HL-60 (cell line): ENCODE measurements at regions not wholly inside any gene's neighbourhood (a gene's known extent, or its start where the extent isn't known, plus 50 kb on each side); places are given as distances from the start of the nearest gene placed in this dataset.

Experiments used
- DNase-seq, 2 experiments: peaks; one replicate each; pipeline ENCODE4 v3.0.0-alpha.2; 2010 to 2020; ENCODE audit warnings: low read depth in 1 of 2, low spot score in 1 of 2
- H3K27ac ChIP-seq: fragments of 250-450 bp; sonication (Bioruptor Pico); replicated peaks from 2 replicates; pipeline ENCODE4 v1.5.1; 2020; ENCODE audit warnings: mild to moderate bottlenecking, moderate library complexity
- H3K27me3 ChIP-seq: fragments of 250-450 bp; sonication (Bioruptor Pico); 2 replicates; pipeline ENCODE4 v1.5.1; 2021; ENCODE audit warnings: mild to moderate bottlenecking, moderate library complexity; ENCODE audit not compliant: insufficient read depth, poor library complexity, severe bottlenecking
- H3K4me3 ChIP-seq: replicated peaks from 2 replicates; pipeline ENCODE4 v1.5.1; 2011; ENCODE audit warnings: mild to moderate bottlenecking, control low read depth, low read length; ENCODE audit not compliant: insufficient read depth
- CTCF ChIP-seq: IDR thresholded peaks from one replicate; pipeline ENCODE4 v1.5.1; 2011; ENCODE audit warnings: low read length, control low read depth, inconsistent platforms; ENCODE audit not compliant: insufficient read depth
- GABPA ChIP-seq: IDR thresholded peaks from 2 replicates; pipeline ENCODE4 v1.6.1; 2012; ENCODE audit warnings: low read depth
- POLR2AphosphoS5 ChIP-seq: IDR thresholded peaks from 2 replicates; pipeline ENCODE4 v1.6.1; 2012; ENCODE audit warnings: low read depth
- SPI1 ChIP-seq: IDR thresholded peaks from 2 replicates; pipeline ENCODE4 v1.6.1; 2012; ENCODE audit warnings: low read depth, mild to moderate bottlenecking, borderline replicate concordance
- TF ChIP-seq, protein P1 (sequence below): IDR thresholded peaks from 2 replicates; pipeline ENCODE4 v1.6.1; 2012; ENCODE audit warnings: low read depth; ENCODE audit not compliant: insufficient replicate concordance

- TF ChIP-seq, protein P1, sequence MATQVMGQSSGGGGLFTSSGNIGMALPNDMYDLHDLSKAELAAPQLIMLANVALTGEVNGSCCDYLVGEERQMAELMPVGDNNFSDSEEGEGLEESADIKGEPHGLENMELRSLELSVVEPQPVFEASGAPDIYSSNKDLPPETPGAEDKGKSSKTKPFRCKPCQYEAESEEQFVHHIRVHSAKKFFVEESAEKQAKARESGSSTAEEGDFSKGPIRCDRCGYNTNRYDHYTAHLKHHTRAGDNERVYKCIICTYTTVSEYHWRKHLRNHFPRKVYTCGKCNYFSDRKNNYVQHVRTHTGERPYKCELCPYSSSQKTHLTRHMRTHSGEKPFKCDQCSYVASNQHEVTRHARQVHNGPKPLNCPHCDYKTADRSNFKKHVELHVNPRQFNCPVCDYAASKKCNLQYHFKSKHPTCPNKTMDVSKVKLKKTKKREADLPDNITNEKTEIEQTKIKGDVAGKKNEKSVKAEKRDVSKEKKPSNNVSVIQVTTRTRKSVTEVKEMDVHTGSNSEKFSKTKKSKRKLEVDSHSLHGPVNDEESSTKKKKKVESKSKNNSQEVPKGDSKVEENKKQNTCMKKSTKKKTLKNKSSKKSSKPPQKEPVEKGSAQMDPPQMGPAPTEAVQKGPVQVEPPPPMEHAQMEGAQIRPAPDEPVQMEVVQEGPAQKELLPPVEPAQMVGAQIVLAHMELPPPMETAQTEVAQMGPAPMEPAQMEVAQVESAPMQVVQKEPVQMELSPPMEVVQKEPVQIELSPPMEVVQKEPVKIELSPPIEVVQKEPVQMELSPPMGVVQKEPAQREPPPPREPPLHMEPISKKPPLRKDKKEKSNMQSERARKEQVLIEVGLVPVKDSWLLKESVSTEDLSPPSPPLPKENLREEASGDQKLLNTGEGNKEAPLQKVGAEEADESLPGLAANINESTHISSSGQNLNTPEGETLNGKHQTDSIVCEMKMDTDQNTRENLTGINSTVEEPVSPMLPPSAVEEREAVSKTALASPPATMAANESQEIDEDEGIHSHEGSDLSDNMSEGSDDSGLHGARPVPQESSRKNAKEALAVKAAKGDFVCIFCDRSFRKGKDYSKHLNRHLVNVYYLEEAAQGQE = no peak
- no peak for TF ChIP-seq GABPA
- no peak for TF ChIP-seq SPI1
- no peak for TF ChIP-seq POLR2AphosphoS5
- no peak for TF ChIP-seq CTCF
- Histone ChIP-seq H3K27me3 (no peaks in the 10 kb centered on the region), H3K4me3 (no peak overlapping the region), H3K27ac (no peak overlapping the region)
- DNase-seq = no peak
These were observed 288.0 kb upstream of the ANKH start for GRCh38 chr5:15159606-15160005.

DNA sequence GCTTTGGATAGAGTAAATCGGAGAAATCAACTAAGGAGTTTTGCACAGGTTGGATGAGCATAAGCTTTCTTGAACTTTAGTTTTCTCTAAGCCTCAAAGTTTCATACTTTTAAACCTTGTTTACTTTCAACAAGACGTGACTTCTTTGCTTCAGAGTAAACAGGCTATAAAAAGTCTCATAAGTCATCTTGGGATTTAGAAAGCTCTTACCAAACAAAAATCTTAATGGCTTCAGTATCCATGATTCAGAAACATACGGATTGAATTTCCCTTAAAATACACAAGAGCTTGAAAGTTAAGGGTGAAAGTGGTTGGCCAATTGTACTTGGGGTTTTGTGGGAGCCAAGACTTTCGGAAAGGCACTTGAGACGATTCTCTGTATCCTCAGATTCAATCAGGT lies 270.9 kb upstream of the ANKH start:
- Histone ChIP-seq H3K27ac (no peak overlapping the region), H3K27me3 (no peaks in the 10 kb centered on the region), H3K4me3 (no peak overlapping the region)
- DNase-seq = no peak
- TF ChIP-seq, protein P1 = no peak
- TF ChIP-seq POLR2AphosphoS5 (no peak), SPI1 (no peak), GABPA (no peak), CTCF (no peak)

GRCh38 chr5:15137414-15137813 lies 265.8 kb upstream of the ANKH start:
- TF ChIP-seq POLR2AphosphoS5 (no peak), GABPA (no peak), CTCF (no peak), SPI1 (no peak)
- TF ChIP-seq, protein P1 = no peak

More at GRCh38 chr5:15137414-15137813, 265.8 kb upstream of the ANKH start:
- H3K27me3 ChIP-seq = no peaks in the 10 kb centered on the region
- DNase-seq = no peak
- H3K27ac ChIP-seq = no peak overlapping the region
- H3K4me3 ChIP-seq = no peak overlapping the region
